ENCODE measurements at regions not wholly inside any gene's neighbourhood (a gene's known extent, or its start where the extent isn't known, plus 50 kb on each side); places are given as distances from the start of the nearest gene placed in this dataset.

DNA sequence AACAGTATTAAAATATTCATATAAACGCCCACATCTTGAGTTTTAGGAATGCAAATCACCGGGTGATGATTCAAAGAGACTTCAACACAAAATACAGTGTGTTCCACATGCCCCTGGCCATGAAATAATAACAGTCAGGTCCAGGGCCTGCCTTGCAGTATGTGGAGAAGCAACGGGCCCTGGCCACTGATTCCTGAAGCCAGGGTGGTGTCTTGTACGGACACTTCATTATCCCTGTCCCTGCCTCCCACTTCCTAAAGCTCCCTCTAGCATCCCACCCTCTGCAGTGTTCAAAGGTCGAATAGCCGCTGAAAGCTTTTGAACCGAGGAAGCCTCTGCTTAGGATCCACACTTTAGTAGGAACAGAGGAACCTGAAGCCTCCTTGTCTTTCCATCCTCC, 50.4 kb upstream of the PCSK6 start:
- TF ChIP-seq, protein P1, sequence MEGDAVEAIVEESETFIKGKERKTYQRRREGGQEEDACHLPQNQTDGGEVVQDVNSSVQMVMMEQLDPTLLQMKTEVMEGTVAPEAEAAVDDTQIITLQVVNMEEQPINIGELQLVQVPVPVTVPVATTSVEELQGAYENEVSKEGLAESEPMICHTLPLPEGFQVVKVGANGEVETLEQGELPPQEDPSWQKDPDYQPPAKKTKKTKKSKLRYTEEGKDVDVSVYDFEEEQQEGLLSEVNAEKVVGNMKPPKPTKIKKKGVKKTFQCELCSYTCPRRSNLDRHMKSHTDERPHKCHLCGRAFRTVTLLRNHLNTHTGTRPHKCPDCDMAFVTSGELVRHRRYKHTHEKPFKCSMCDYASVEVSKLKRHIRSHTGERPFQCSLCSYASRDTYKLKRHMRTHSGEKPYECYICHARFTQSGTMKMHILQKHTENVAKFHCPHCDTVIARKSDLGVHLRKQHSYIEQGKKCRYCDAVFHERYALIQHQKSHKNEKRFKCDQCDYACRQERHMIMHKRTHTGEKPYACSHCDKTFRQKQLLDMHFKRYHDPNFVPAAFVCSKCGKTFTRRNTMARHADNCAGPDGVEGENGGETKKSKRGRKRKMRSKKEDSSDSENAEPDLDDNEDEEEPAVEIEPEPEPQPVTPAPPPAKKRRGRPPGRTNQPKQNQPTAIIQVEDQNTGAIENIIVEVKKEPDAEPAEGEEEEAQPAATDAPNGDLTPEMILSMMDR (IDR thresholded peaks at IDR 0.05; ENCODE audit: low read depth, low read length) = no peak
- no peak overlapping the region for H3K4me3 ChIP-seq (ENCODE audit: low read depth, low read length)
- H3K27ac ChIP-seq = no peak overlapping the region
- H3K9me3 ChIP-seq (ENCODE audit: severe bottlenecking) = no peaks in the 10 kb centered on the region
- H3K36me3 ChIP-seq = no peaks in the 10 kb centered on the region
- DNase-seq = no peak
- H3K27me3 ChIP-seq (ENCODE audit: insufficient read depth, low read depth, severe bottlenecking) = no peaks in the 10 kb centered on the region

DNA sequence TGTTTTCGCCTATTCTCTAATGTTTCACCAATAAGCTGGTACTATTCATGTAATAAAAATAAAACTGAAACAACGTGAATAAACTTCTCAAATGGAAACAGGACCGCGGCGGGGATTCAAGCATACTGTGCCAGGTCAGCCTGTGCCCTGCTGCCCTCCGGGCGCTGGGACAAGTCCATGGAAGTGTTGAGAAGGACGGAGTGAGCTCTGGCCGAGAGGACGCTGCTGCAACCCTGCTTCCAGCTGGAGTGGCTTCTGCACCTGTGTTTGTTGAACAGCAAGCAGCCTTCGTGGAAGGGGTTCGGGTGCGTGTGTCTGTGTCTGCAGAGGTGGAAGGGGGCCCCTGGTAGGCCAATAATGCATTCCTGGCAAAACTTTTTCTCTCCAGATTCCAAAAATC, 50.0 kb upstream of the PCSK6 start:
- H3K4me3 ChIP-seq (ENCODE audit: low read depth, low read length) = no peak overlapping the region
- no peaks in the 10 kb centered on the region for H3K27me3 ChIP-seq (ENCODE audit: insufficient read depth, low read depth, severe bottlenecking)
- no peaks in the 10 kb centered on the region for H3K36me3 ChIP-seq
- TF ChIP-seq, protein P1 (IDR thresholded peaks at IDR 0.05; ENCODE audit: low read depth, low read length) = no peak
- H3K27ac ChIP-seq = no peak overlapping the region
- no peaks in the 10 kb centered on the region for H3K9me3 ChIP-seq (ENCODE audit: severe bottlenecking)
- no peak for DNase-seq
